ENCODE measurements at regions not wholly inside any gene's neighbourhood (a gene's known extent, or its start where the extent isn't known, plus 50 kb on each side); places are given as distances from the start of the nearest gene placed in this dataset.

- Mint-ChIP-seq H3K4me3 (no peak overlapping the region), H3K27ac (no peak overlapping the region), H3K4me1 (no peaks in the 10 kb centered on the region), H3K27me3 (ENCODE audit: low read depth) (no peaks in the 10 kb centered on the region), H3K36me3 (no peaks in the 10 kb centered on the region), H3K9me3 (no peaks in the 10 kb centered on the region)
- ChIA-PET POLR2A (no interaction called here), CTCF (no interaction called here)
- no peak for ATAC-seq
- no peak for DNase-seq (ENCODE audit: low spot score)
- TF ChIP-seq GABPB1 (CRISPR knock-in tag; IDR thresholded peaks at IDR 0.05): no peak
- TF ChIP-seq ZNF671 (CRISPR knock-in tag; IDR thresholded peaks at IDR 0.05): no peak
- TF ChIP-seq ZMAT4 (CRISPR knock-in tag; IDR thresholded peaks at IDR 0.05): no peak
- no peak for TF ChIP-seq CREB1 (CRISPR knock-in tag; IDR thresholded peaks at IDR 0.05)
- TF ChIP-seq, protein P1, sequence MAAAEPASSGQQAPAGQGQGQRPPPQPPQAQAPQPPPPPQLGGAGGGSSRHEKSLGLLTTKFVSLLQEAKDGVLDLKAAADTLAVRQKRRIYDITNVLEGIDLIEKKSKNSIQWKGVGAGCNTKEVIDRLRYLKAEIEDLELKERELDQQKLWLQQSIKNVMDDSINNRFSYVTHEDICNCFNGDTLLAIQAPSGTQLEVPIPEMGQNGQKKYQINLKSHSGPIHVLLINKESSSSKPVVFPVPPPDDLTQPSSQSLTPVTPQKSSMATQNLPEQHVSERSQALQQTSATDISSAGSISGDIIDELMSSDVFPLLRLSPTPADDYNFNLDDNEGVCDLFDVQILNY (CRISPR knock-in tag; IDR thresholded peaks at IDR 0.05): no peak
Observed at GRCh38 chr2:33839791-33840190, 240.7 kb upstream of the FAM98A start.

GRCh38 chr2:33836628-33837027 is 237.5 kb upstream of the FAM98A start:
- Mint-ChIP-seq H3K4me3 (no peak overlapping the region), H3K36me3 (no peaks in the 10 kb centered on the region), H3K27me3 (ENCODE audit: low read depth) (no peaks in the 10 kb centered on the region), H3K4me1 (no peaks in the 10 kb centered on the region), H3K9me3 (peaks cover 12% of the 10 kb centered on the region), H3K27ac (no peak overlapping the region)
- DNase-seq (ENCODE audit: low spot score) (no peak), ATAC-seq (no peak)
- POLR2A ChIA-PET: no interaction called here
- no peak for TF ChIP-seq ZNF219 (CRISPR knock-in tag; IDR thresholded peaks at IDR 0.05; ENCODE audit: borderline replicate concordance)
- CTCF ChIA-PET: no interaction called here

GRCh38 chr2:33835911-33836310 is 236.8 kb upstream of the FAM98A start:
- H3K4me3 Mint-ChIP-seq: no peak overlapping the region
- TF ChIP-seq AFF4 (CRISPR knock-in tag; IDR thresholded peaks at IDR 0.05; ENCODE audit: borderline replicate concordance) (no peak), SOX15 (CRISPR knock-in tag; IDR thresholded peaks at IDR 0.05) (no peak), ZNF512 (CRISPR knock-in tag; IDR thresholded peaks at IDR 0.05; ENCODE audit: borderline replicate concordance) (no peak), GABPB1 (CRISPR knock-in tag; IDR thresholded peaks at IDR 0.05) (no peak), TCF7 (CRISPR knock-in tag; IDR thresholded peaks at IDR 0.05; ENCODE audit: low read depth) (no peak), ZNF396 (CRISPR knock-in tag; IDR thresholded peaks at IDR 0.05; ENCODE audit: borderline replicate concordance) (no peak)
- TF ChIP-seq, protein P2, sequence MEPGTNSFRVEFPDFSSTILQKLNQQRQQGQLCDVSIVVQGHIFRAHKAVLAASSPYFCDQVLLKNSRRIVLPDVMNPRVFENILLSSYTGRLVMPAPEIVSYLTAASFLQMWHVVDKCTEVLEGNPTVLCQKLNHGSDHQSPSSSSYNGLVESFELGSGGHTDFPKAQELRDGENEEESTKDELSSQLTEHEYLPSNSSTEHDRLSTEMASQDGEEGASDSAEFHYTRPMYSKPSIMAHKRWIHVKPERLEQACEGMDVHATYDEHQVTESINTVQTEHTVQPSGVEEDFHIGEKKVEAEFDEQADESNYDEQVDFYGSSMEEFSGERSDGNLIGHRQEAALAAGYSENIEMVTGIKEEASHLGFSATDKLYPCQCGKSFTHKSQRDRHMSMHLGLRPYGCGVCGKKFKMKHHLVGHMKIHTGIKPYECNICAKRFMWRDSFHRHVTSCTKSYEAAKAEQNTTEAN (CRISPR knock-in tag; IDR thresholded peaks at IDR 0.05): no peak
- no peaks in the 10 kb centered on the region for H3K36me3 Mint-ChIP-seq
- H3K9me3 Mint-ChIP-seq: peaks cover 12% of the 10 kb centered on the region
- H3K27me3 Mint-ChIP-seq (ENCODE audit: low read depth): no peaks in the 10 kb centered on the region
- no peaks in the 10 kb centered on the region for H3K4me1 Mint-ChIP-seq
- ChIA-PET POLR2A (no interaction called here), CTCF (no interaction called here)
- DNase-seq (ENCODE audit: low spot score): no peak
- no peak overlapping the region for H3K27ac Mint-ChIP-seq
- no peak for ATAC-seq

- Mint-ChIP-seq H3K36me3 (no peaks in the 10 kb centered on the region), H3K9me3 (peaks cover 24% of the 10 kb centered on the region), H3K27me3 (ENCODE audit: low read depth) (no peaks in the 10 kb centered on the region), H3K4me1 (no peaks in the 10 kb centered on the region), H3K27ac (no peak overlapping the region), H3K4me3 (no peak overlapping the region)
- ATAC-seq (no peak), DNase-seq (ENCODE audit: low spot score) (no peak)
- CTCF ChIA-PET: no interaction called here
- POLR2A ChIA-PET: no interaction called here
- TF ChIP-seq ATF6 (CRISPR knock-in tag; IDR thresholded peaks at IDR 0.05): no peak
- no peak for TF ChIP-seq ZBTB21 (CRISPR knock-in tag; IDR thresholded peaks at IDR 0.05; ENCODE audit: borderline replicate concordance)
- no peak for TF ChIP-seq NR2C2 (CRISPR knock-in tag; IDR thresholded peaks at IDR 0.05)
- TF ChIP-seq PRRX2 (CRISPR knock-in tag; IDR thresholded peaks at IDR 0.05): no peak
- TF ChIP-seq, protein P3, sequence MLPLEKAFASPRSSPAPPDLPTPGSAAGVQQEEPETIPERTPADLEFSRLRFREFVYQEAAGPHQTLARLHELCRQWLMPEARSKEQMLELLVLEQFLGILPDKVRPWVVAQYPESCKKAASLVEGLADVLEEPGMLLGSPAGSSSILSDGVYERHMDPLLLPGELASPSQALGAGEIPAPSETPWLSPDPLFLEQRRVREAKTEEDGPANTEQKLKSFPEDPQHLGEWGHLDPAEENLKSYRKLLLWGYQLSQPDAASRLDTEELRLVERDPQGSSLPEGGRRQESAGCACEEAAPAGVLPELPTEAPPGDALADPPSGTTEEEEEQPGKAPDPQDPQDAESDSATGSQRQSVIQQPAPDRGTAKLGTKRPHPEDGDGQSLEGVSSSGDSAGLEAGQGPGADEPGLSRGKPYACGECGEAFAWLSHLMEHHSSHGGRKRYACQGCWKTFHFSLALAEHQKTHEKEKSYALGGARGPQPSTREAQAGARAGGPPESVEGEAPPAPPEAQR (CRISPR knock-in tag; IDR thresholded peaks at IDR 0.05): no peak
Observed at GRCh38 chr2:33822964-33823363, 223.9 kb upstream of the FAM98A start.

All from WTC11 (cell line).